ENCODE measurements at regions not wholly inside any gene's neighbourhood (a gene's known extent, or its start where the extent isn't known, plus 50 kb on each side); places are given as distances from the start of the nearest gene placed in this dataset.
A peak's percentile ranks its signal among the peaks of the same experiment; 100 is the strongest.

DNA sequence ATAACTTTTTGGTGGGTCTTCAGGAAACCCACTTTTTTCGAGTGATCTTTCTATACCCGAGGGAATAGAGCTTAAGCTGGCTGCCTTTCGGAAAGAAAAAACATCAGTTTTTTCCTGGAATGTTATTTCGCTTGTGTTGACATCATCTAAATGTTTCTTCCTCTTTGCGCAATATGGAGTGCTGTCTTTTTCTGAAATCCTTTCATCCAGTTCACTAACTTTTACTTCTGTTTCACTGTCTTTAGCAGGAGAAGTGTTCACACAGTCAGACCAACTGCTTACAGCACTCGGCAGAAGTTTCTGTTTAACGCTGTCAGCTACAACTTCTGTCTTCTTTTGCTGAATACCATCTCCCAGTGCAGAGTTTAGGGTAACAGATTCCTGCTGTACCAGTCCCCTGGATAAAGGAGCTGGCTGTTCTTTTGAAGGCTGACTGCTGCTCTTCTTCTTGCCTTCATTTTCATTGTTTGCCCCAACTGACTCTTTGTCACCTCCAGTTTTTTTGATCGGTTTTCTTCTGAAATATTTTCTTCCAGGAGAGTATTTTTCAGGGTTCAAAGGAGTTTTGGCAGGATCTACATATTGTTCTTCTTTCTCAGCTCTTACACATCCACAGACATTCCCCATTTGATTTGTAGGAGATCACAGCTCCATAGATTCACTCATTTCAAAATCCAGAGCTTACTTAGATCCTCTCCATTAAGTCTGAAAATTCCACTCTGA, 50.0 kb upstream of the DST start:
- Mint-ChIP-seq H3K36me3 (ENCODE audit: low read depth) (peaks cover 14% of the 10 kb centered on the region), H3K4me3 (peak overlapping the region in 1 of 3 experiments; percentile 24), H3K4me1 (peaks cover 16% of the 10 kb centered on the region), H3K27ac (peak overlapping the region; percentile 66 to 75 (median 72)), H3K9me3 (no peaks in the 10 kb centered on the region), H3K27me3 (ENCODE audit: low read depth) (no peaks in the 10 kb centered on the region)
- TF ChIP-seq, protein P1, sequence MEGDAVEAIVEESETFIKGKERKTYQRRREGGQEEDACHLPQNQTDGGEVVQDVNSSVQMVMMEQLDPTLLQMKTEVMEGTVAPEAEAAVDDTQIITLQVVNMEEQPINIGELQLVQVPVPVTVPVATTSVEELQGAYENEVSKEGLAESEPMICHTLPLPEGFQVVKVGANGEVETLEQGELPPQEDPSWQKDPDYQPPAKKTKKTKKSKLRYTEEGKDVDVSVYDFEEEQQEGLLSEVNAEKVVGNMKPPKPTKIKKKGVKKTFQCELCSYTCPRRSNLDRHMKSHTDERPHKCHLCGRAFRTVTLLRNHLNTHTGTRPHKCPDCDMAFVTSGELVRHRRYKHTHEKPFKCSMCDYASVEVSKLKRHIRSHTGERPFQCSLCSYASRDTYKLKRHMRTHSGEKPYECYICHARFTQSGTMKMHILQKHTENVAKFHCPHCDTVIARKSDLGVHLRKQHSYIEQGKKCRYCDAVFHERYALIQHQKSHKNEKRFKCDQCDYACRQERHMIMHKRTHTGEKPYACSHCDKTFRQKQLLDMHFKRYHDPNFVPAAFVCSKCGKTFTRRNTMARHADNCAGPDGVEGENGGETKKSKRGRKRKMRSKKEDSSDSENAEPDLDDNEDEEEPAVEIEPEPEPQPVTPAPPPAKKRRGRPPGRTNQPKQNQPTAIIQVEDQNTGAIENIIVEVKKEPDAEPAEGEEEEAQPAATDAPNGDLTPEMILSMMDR (IDR thresholded peaks at IDR 0.05; ENCODE audit: unreplicated experiment in 3 of 3), result no peak
